PC-3 (cell line): ENCODE measurements at regions not wholly inside any gene's neighbourhood (a gene's known extent, or its start where the extent isn't known, plus 50 kb on each side); places are given as distances from the start of the nearest gene placed in this dataset.

Experiments
- CTCF ChIP-seq: fragments of 300-600 bp; sonication (generic); conservative IDR thresholded peaks from 2 replicates; pipeline ENCODE4 v1.5.1; 2017; ENCODE audit warnings: antibody characterized with exemption, low read depth, mild to moderate bottlenecking, low read length
- EZH2 ChIP-seq: fragments of 300-600 bp; sonication (generic); IDR thresholded peaks from one replicate; pipeline ENCODE4 v1.6.1; 2017; ENCODE audit warnings: antibody characterized with exemption, mild to moderate bottlenecking, low read length; ENCODE audit not compliant: unreplicated experiment
- EZH2phosphoT487 ChIP-seq: fragments of 300-600 bp; sonication (generic); IDR thresholded peaks from 2 replicates; pipeline ENCODE4 v1.6.1; 2018; ENCODE audit warnings: mild to moderate bottlenecking, antibody characterized with exemption, low read length, borderline replicate concordance

GRCh38 chr1:228871314-228872061 is 136.2 kb downstream of the RHOU start:
- TF ChIP-seq CTCF = no peak
- no peak for TF ChIP-seq EZH2
- TF ChIP-seq EZH2phosphoT487 = no peak
